Bronchial epithelial cell (primary cell): ENCODE measurements at regions not wholly inside any gene's neighbourhood (a gene's known extent, or its start where the extent isn't known, plus 50 kb on each side); places are given as distances from the start of the nearest gene placed in this dataset.

Experiments used
- DNase-seq: peaks from one replicate; pipeline ENCODE4 v3.0.0-alpha.2; 2010; ENCODE audit warnings: low read depth
- FAIRE-seq: peaks from 2 replicates; lab custom pipeline; 2011; peaks lifted over from hg19 to GRCh38; lab: Jason Lieb, UNC
- H3K27me3 ChIP-seq: 2 replicates; pipeline ENCODE4 v1.5.1; 2011; ENCODE audit warnings: low read length; ENCODE audit not compliant: control insufficient read depth, insufficient read depth
- H3K36me3 ChIP-seq: 2 replicates; pipeline ENCODE4 v1.5.1; 2011; ENCODE audit warnings: low read length; ENCODE audit not compliant: control insufficient read depth, insufficient read depth
- H3K4me3 ChIP-seq: 2 replicates; pipeline ENCODE4 v1.5.1; 2011; ENCODE audit warnings: mild to moderate bottlenecking, low read depth, low read length, control low read depth
- CTCF ChIP-seq: IDR thresholded peaks from 2 replicates; pipeline ENCODE4 v1.5.1; 2011; ENCODE audit warnings: mild to moderate bottlenecking, moderate library complexity, low read length, control low read depth, inconsistent platforms; ENCODE audit not compliant: insufficient read depth, severe bottlenecking

GRCh38 chr5:82613891-82614290, 335.7 kb upstream of the RPS23 start:
- TF ChIP-seq CTCF, result no peak
- DNase-seq (peak; percentile 32), FAIRE-seq (no peak)
- H3K36me3 ChIP-seq, result no peaks in the 10 kb centered on the region
- no peaks in the 10 kb centered on the region for H3K27me3 ChIP-seq
- H3K4me3 ChIP-seq, result no peak overlapping the region

- H3K36me3 ChIP-seq, result no peaks in the 10 kb centered on the region
- FAIRE-seq (no peak), DNase-seq (no peak)
- H3K4me3 ChIP-seq, result no peak overlapping the region
- H3K27me3 ChIP-seq, result no peaks in the 10 kb centered on the region
- TF ChIP-seq CTCF, result no peak
These were observed 332.5 kb upstream of the RPS23 start for GRCh38 chr5:82610686-82611085.

GRCh38 chr5:82605441-82605973, 327.4 kb upstream of the RPS23 start:
- FAIRE-seq, result no peak
- H3K4me3 ChIP-seq, result no peak overlapping the region

GRCh38 chr5:82603033-82603987, 325.2 kb upstream of the RPS23 start:
- DNase-seq (no peak), FAIRE-seq (no peak)
- no peaks in the 10 kb centered on the region for H3K27me3 ChIP-seq
- H3K36me3 ChIP-seq, result no peaks in the 10 kb centered on the region
- H3K4me3 ChIP-seq, result no peak overlapping the region
- no peak for TF ChIP-seq CTCF

More at GRCh38 chr5:82605441-82605973, 327.4 kb upstream of the RPS23 start:
- no peaks in the 10 kb centered on the region for H3K36me3 ChIP-seq
- no peak for DNase-seq
- TF ChIP-seq CTCF, result no peak
- no peaks in the 10 kb centered on the region for H3K27me3 ChIP-seq

- Histone ChIP-seq H3K36me3 (no peaks in the 10 kb centered on the region), H3K27me3 (no peaks in the 10 kb centered on the region), H3K4me3 (no peak overlapping the region)
- FAIRE-seq (no peak), DNase-seq (no peak)
- no peak for TF ChIP-seq CTCF
These were observed 323.7 kb upstream of the RPS23 start for GRCh38 chr5:82601861-82602260.
